ENCODE measurements at regions not wholly inside any gene's neighbourhood (a gene's known extent, or its start where the extent isn't known, plus 50 kb on each side); places are given as distances from the start of the nearest gene placed in this dataset.

GRCh38 chr10:30210296-30210695 is 138.8 kb downstream of the MTPAP start:
- TF ChIP-seq TAF1 (IDR thresholded peaks at IDR 0.05; ENCODE audit: low read depth, low read length), result no peak
- no peak for TF ChIP-seq POLR2A (IDR thresholded peaks at IDR 0.05; ENCODE audit: low read depth, low read length)
- no peak for TF ChIP-seq POLR2AphosphoS5 (IDR thresholded peaks at IDR 0.05; ENCODE audit: low read depth, low read length)
- no peak for TF ChIP-seq SPI1 (IDR thresholded peaks at IDR 0.05; ENCODE audit: low read depth, low read length)

All from GM12891 (cell line).